GM12878 (cell line): ENCODE measurements at regions not wholly inside any gene's neighbourhood (a gene's known extent, or its start where the extent isn't known, plus 50 kb on each side); places are given as distances from the start of the nearest gene placed in this dataset.

Experiments used
- ATAC-seq: fragments of 200-7000 bp; cut with Tn5 transposase; 3 replicates; pipeline ENCODE4 v1.9.1; 2020; ENCODE audit warnings: mild to moderate bottlenecking, moderate library complexity
- BruUV-seq: library from RNA; stranded (reverse); fragments of 400-500 nt; replicated peaks from 2 replicates; lab custom pipeline; 2021; lab: Mats Ljungman, UMichigan
- CTCF ChIA-PET: fragments of 300-600 bp; sonication (Branson Sonifier 250); formaldehyde crosslinking; extraction: SDS; loops from one replicate; lab custom pipeline; 2021; ENCODE audit warnings: inconsistent platforms; lab: Yijun Ruan, JAX
- POLR2A ChIA-PET: fragments of 350-600 bp; formaldehyde crosslinking; extraction: SDS; loops from one replicate; lab custom pipeline; 2021; ENCODE audit warnings: inconsistent platforms; lab: Charles Lee
- RAD21 ChIA-PET: fragments of 300-600 bp; sonication (Branson Sonifier 250); formaldehyde crosslinking; loops from one replicate; lab custom pipeline; 2023; ENCODE audit warnings: antibody characterized with exemption; ENCODE audit not compliant: unreplicated experiment; lab: Charles Lee
- SMC1A ChIA-PET: fragments of 300-600 bp; sonication (Branson Sonifier 250); formaldehyde crosslinking; loops from one replicate; lab custom pipeline; 2023; ENCODE audit not compliant: unreplicated experiment, uncharacterized antibody; lab: Charles Lee
- DNase-seq: peaks from one replicate; pipeline ENCODE4 v3.0.0-alpha.2; 2011; ENCODE audit warnings: low read depth, low spot score
- FAIRE-seq: peaks from 3 replicates; lab custom pipeline; 2011; peaks lifted over from hg19 to GRCh38; lab: Jason Lieb, UNC
- H2AFZ ChIP-seq: 2 replicates; pipeline ENCODE4 v1.6.0; 2011; ENCODE audit warnings: low read depth, low read length, control low read depth; ENCODE audit not compliant: control insufficient read depth
- H3K27ac ChIP-seq: 2 replicates; pipeline ENCODE4 v1.5.1; 2011; ENCODE audit warnings: control low read depth; ENCODE audit not compliant: control insufficient read depth, insufficient read depth
- H3K27me3 ChIP-seq, 2 experiments: replicated peaks in 1 of 2; 2 replicates each; pipeline versions ENCODE4 v1.6.0 to v1.6.1; 2011; ENCODE audit warnings: low read length in 1 of 2; ENCODE audit not compliant: control insufficient read depth in 2 of 2, insufficient read depth in 2 of 2
- H3K36me3 ChIP-seq, 2 experiments: 2 replicates each; pipeline ENCODE4 v1.5.1; 2011; ENCODE audit warnings: low read length in 1 of 2; ENCODE audit not compliant: control insufficient read depth in 2 of 2, insufficient read depth in 2 of 2
- H3K4me1 ChIP-seq: 2 replicates; pipeline ENCODE4 v1.6.1; 2011; ENCODE audit warnings: mild to moderate bottlenecking, low read length, moderate library complexity, mixed read lengths; ENCODE audit not compliant: control insufficient read depth, insufficient read depth
- H3K4me2 ChIP-seq: 2 replicates; pipeline ENCODE4 v1.6.0; 2011; ENCODE audit warnings: control low read depth; ENCODE audit not compliant: control insufficient read depth, insufficient read depth
- H3K4me3 ChIP-seq: fragments of 200-600 bp; sonication (generic); 2 replicates; pipeline ENCODE4 v1.5.1; 2016
- H3K79me2 ChIP-seq: 2 replicates; pipeline ENCODE4 v1.6.0; 2011; ENCODE audit warnings: low read length; ENCODE audit not compliant: control insufficient read depth, insufficient read depth
- H3K9ac ChIP-seq: 2 replicates; pipeline ENCODE4 v1.8.0; 2011; ENCODE audit warnings: low read length, control low read depth, mixed read lengths; ENCODE audit not compliant: control insufficient read depth, insufficient read depth
- H3K9me3 ChIP-seq: replicated peaks from 3 replicates; pipeline ENCODE4 v1.5.1; 2011; ENCODE audit warnings: mild to moderate bottlenecking, low read length; ENCODE audit not compliant: control insufficient read depth, insufficient read depth
- H4K20me1 ChIP-seq: 2 replicates; pipeline ENCODE4 v1.6.0; 2011; ENCODE audit not compliant: control insufficient read depth, insufficient read depth
- BHLHE40 ChIP-seq, 2 experiments: fragments of 450-650 bp in 1 of 2; IDR thresholded peaks; 2 replicates each; pipeline ENCODE4 v1.6.1; 2011 to 2017; ENCODE audit warnings: low read depth in 2 of 2, borderline replicate concordance in 1 of 2, improper control_type of control experiment in 1 of 2, low read length in 1 of 2, mild to moderate bottlenecking in 1 of 2
- E2F4 ChIP-seq: IDR thresholded peaks from 2 replicates; pipeline ENCODE4 v1.6.1; 2012; ENCODE audit warnings: low read depth, low read length, improper control_type of control experiment
- GATAD2B ChIP-seq: fragments of 450-650 bp; conservative IDR thresholded peaks from 2 replicates; pipeline ENCODE4 v1.6.1; 2017; ENCODE audit warnings: low read depth, mild to moderate bottlenecking, moderate library complexity
- JUNB ChIP-seq: IDR thresholded peaks from 2 replicates; pipeline ENCODE4 v1.6.1; 2016; ENCODE audit warnings: antibody characterized with exemption, mild to moderate bottlenecking
- MXI1 ChIP-seq: fragments of 150-350 bp; IDR thresholded peaks from 2 replicates; pipeline ENCODE4 v1.6.1; 2011; ENCODE audit warnings: low read depth, mild to moderate bottlenecking, inconsistent platforms, low read length, improper control_type of control experiment
- NRF1 ChIP-seq: conservative IDR thresholded peaks from 2 replicates; pipeline ENCODE4 v1.6.1; 2011; ENCODE audit warnings: mild to moderate bottlenecking, low read depth, low read length, improper control_type of control experiment
- PAX8 ChIP-seq: fragments of 450-650 bp; IDR thresholded peaks from 2 replicates; pipeline ENCODE4 v1.6.1; 2017; ENCODE audit warnings: mild to moderate bottlenecking, moderate library complexity
- RAD21 ChIP-seq: IDR thresholded peaks from 2 replicates; pipeline ENCODE4 v1.6.1; 2011; ENCODE audit warnings: mild to moderate bottlenecking, low read depth, low read length, moderate library complexity; ENCODE audit not compliant: insufficient read depth
- YBX1 ChIP-seq: fragments of 450-650 bp; IDR thresholded peaks from 2 replicates; pipeline ENCODE4 v1.6.1; 2016; ENCODE audit warnings: antibody characterized with exemption
- ZNF622 ChIP-seq: fragments of 450-650 bp; IDR thresholded peaks from 2 replicates; pipeline ENCODE4 v1.6.1; 2017; ENCODE audit warnings: mild to moderate bottlenecking, inconsistent platforms
- WGBS: methylation state at CpG from one replicate; pipeline ENCODE4 v1.1.6; 2016; ENCODE audit warnings: low lambda C conversion rate; ENCODE audit not compliant: insufficient replicate concordance, insufficient coverage; ENCODE audit errors: missing lambda C conversion rate; 5-methylcytosine and 5-hydroxymethylcytosine counted together
- in situ Hi-C: fragments of 300-500 bp; cut with MboI; formaldehyde crosslinking; loops from 9 replicates; pipeline ENCODE4 v1.14.3; 2018; ENCODE audit warnings: mixed read lengths
- intact Hi-C: fragments of 100-400 bp; cut with micrococcal nuclease; formaldehyde crosslinking; loops from one replicate; pipeline ENCODE4 v1.14.2; 2022; ENCODE audit not compliant: unreplicated experiment
- TF ChIP-seq, protein P1 (sequence below): IDR thresholded peaks from 2 replicates; pipeline ENCODE4 v1.6.1; 2012; ENCODE audit warnings: improper control_type of control experiment, low read depth, low read length; ENCODE audit not compliant: insufficient replicate concordance
- TF ChIP-seq, protein P2 (sequence below): IDR thresholded peaks from 2 replicates; pipeline ENCODE4 v1.6.1; 2011; ENCODE audit warnings: borderline replicate concordance, low read depth, mild to moderate bottlenecking, moderate library complexity, low read length; ENCODE audit not compliant: insufficient read depth, poor library complexity, severe bottlenecking
- TF ChIP-seq, protein P3 (sequence below): fragments of 450-650 bp; IDR thresholded peaks from 2 replicates; pipeline ENCODE4 v1.6.1; 2018; ENCODE audit warnings: borderline replicate concordance, mild to moderate bottlenecking; ENCODE audit not compliant: partially characterized antibody

DNA sequence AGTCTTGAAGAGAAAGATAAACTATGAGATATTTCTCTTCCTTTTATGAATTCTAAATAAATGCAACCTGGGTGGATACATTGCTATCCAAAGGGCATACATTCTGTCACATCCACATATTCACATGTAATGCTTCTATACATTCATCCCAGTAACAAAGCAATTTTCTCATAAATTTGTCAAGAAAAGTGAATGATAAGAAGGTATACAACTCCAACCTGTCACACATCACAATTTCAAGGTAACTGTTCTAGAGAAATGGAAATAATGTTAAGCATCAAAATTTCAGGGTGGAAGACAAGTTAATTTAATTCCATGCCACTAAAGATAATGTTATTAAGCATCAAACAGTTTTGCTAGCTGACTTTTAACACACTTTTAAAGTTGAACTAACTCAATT is 212.9 kb downstream of the SYT10 start (continued):
- TF ChIP-seq, protein P1, sequence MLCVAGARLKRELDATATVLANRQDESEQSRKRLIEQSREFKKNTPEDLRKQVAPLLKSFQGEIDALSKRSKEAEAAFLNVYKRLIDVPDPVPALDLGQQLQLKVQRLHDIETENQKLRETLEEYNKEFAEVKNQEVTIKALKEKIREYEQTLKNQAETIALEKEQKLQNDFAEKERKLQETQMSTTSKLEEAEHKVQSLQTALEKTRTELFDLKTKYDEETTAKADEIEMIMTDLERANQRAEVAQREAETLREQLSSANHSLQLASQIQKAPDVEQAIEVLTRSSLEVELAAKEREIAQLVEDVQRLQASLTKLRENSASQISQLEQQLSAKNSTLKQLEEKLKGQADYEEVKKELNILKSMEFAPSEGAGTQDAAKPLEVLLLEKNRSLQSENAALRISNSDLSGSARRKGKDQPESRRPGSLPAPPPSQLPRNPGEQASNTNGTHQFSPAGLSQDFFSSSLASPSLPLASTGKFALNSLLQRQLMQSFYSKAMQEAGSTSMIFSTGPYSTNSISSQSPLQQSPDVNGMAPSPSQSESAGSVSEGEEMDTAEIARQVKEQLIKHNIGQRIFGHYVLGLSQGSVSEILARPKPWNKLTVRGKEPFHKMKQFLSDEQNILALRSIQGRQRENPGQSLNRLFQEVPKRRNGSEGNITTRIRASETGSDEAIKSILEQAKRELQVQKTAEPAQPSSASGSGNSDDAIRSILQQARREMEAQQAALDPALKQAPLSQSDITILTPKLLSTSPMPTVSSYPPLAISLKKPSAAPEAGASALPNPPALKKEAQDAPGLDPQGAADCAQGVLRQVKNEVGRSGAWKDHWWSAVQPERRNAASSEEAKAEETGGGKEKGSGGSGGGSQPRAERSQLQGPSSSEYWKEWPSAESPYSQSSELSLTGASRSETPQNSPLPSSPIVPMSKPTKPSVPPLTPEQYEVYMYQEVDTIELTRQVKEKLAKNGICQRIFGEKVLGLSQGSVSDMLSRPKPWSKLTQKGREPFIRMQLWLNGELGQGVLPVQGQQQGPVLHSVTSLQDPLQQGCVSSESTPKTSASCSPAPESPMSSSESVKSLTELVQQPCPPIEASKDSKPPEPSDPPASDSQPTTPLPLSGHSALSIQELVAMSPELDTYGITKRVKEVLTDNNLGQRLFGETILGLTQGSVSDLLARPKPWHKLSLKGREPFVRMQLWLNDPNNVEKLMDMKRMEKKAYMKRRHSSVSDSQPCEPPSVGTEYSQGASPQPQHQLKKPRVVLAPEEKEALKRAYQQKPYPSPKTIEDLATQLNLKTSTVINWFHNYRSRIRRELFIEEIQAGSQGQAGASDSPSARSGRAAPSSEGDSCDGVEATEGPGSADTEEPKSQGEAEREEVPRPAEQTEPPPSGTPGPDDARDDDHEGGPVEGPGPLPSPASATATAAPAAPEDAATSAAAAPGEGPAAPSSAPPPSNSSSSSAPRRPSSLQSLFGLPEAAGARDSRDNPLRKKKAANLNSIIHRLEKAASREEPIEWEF = no peak
- TF ChIP-seq RAD21 (no peak), NRF1 (no peak), YBX1 (no peak), GATAD2B (no peak)
- TF ChIP-seq, protein P2, sequence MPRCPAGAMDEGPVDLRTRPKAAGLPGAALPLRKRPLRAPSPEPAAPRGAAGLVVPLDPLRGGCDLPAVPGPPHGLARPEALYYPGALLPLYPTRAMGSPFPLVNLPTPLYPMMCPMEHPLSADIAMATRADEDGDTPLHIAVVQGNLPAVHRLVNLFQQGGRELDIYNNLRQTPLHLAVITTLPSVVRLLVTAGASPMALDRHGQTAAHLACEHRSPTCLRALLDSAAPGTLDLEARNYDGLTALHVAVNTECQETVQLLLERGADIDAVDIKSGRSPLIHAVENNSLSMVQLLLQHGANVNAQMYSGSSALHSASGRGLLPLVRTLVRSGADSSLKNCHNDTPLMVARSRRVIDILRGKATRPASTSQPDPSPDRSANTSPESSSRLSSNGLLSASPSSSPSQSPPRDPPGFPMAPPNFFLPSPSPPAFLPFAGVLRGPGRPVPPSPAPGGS = no peak

DNA sequence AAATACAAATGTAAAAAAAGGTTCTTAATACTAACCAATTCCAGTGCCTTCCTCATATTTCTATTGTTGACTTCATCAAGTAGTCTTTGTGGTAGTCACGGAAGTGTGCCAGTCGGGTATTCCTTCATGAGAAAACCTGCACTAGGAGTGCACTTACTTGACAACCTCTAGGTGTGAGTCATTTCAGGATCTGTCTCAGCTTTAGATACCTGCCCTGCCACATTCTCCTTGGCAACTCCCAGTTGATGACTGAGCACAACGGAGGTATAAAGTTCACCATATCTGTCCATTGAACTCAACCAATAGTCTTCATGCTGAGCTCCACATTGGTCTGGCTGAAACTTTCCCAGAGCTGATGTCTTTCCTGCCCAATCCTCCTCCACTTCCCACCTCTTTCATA is 215.7 kb downstream of the SYT10 start:
- WGBS = 49% methylated on average over 3 of the region's 3 CpGs
- ChIA-PET CTCF (no interaction called here), SMC1A (no interaction called here), POLR2A (interaction anchor here (0.6 kb wide), 1 partner anchor 411 kb away, joined by 3 read pairs; no protein-coding TSS in a partner anchor), RAD21 (no interaction called here)
- DNase-seq = no peak
- no TSS peak for BruUV-seq
- no peak for FAIRE-seq
- no peak overlapping the region for H3K9ac ChIP-seq
- no peaks in the 10 kb centered on the region for H3K9me3 ChIP-seq
- no peaks in the 10 kb centered on the region for H3K27me3 ChIP-seq
- in situ Hi-C loops (no loop called here), intact Hi-C loops (no loop called here)
- H3K79me2 ChIP-seq = no peaks in the 10 kb centered on the region
- no peak overlapping the region for H3K4me2 ChIP-seq
- H2AFZ ChIP-seq = no peak overlapping the region
- H3K36me3 ChIP-seq = no peaks in the 10 kb centered on the region
- no peak overlapping the region for H3K27ac ChIP-seq
- ATAC-seq = no peak
- H3K4me1 ChIP-seq = no peaks in the 10 kb centered on the region
- no peak overlapping the region for H3K4me3 ChIP-seq
- H4K20me1 ChIP-seq = no peaks in the 10 kb centered on the region
- TF ChIP-seq JUNB (no peak), E2F4 (no peak), MXI1 (no peak), ZNF622 (no peak), PAX8 (no peak), BHLHE40 (IDR thresholded peaks at IDR 0.05; ENCODE audit: borderline replicate concordance in 1 of 2, low read depth in 2 of 2, low read length in 1 of 2) (no peak)
- TF ChIP-seq, protein P3, sequence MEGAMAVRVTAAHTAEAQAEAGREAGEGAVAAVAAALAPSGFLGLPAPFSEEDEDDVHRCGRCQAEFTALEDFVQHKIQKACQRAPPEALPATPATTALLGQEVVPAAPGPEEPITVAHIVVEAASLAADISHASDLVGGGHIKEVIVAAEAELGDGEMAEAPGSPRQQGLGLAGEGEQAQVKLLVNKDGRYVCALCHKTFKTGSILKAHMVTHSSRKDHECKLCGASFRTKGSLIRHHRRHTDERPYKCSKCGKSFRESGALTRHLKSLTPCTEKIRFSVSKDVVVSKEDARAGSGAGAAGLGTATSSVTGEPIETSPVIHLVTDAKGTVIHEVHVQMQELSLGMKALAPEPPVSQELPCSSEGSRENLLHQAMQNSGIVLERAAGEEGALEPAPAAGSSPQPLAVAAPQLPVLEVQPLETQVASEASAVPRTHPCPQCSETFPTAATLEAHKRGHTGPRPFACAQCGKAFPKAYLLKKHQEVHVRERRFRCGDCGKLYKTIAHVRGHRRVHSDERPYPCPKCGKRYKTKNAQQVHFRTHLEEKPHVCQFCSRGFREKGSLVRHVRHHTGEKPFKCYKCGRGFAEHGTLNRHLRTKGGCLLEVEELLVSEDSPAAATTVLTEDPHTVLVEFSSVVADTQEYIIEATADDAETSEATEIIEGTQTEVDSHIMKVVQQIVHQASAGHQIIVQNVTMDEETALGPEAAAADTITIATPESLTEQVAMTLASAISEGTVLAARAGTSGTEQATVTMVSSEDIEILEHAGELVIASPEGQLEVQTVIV = no peak
